Anterior cingulate cortex (tissue), 58 donors: ENCODE measurements at regions not wholly inside any gene's neighbourhood (a gene's known extent, or its start where the extent isn't known, plus 50 kb on each side); places are given as distances from the start of the nearest gene placed in this dataset.

ENCODE experiments used
- DNase-seq, 58 donors: peaks; one replicate each; lab custom pipeline; 2025; lab: John Stamatoyannopoulos, UW

DNA sequence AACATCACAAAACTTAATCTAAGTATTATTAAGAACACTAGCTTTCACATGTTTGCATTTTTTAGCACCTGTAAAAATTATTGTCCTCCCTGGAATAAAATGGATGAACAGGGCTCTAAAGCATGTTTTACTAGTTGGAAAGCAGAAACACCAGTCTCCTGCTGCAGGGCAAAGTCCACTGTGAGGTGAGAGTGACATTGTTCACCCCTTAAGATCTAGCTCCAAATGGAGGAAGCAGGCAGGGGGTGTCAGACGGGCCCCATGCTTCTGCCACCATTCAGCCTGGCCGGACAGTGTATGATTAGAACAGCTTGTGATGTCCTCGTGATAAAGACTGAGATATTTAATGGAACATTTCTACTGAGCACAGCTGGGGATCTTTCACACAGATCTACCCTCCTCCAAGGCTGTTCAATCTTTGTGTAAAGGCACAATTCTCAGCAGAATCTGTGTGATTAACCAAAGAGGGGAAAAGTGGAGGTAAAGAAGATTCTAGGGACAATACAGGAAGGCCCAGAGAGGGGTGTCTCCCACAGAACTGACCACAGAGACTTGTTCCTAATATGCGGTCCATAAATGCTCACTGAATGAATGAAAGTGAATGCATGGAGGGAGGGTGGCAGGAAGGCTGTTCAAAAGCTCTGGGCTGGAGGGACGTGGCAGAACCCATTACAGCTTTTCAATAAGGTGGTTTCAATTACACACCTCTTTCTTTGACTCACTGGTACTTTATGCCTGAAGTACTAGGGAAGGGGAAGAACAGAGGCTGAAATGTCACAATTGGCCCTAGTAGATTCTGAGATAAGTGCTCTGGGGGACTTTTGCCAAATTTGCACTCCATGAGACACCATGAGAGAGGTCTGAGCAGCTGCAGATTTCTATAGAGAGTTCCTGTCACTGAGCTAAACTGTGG lies 239.1 kb upstream of the ARHGAP20 start:
- DNase-seq = no peak

DNA sequence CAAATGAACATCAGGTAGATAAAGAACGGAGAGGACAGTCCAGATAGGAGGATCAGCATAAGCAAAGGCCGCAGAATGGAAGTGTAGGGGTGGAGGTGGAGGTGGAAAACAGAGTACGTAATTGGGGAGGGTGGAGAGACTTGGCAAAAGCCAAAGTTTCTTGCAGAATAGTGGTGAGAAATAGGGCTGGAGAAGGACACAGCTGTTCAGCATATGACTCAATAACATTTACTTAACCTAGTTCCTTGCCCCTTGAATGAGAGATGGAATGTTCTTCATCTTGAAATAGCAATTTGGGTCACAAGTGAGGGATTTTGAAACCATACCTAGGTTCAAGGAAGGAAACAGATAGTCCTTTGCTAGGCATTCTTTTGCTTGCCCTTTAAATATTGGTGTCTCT lies 235.9 kb upstream of the ARHGAP20 start:
- no peak for DNase-seq

DNA sequence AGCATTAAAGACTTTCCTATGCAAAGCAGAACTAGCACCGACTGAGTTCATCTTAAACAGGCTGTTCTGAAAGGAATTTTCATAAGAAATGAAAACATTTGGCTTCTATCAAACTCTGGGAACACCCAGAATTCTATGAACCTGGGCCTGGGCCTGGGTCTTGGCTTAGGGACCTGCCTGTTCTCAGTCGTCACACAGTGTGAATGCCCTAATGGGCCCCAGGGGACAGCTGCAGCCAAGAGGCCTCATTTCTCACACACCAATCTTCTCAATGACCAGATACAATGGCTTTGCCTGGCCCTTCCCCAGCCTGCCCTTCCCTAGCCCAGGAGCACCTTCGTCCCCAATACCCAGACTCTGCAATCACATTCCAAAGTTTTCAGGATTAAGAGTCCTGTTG lies 234.9 kb upstream of the ARHGAP20 start:
- no peak for DNase-seq

DNA sequence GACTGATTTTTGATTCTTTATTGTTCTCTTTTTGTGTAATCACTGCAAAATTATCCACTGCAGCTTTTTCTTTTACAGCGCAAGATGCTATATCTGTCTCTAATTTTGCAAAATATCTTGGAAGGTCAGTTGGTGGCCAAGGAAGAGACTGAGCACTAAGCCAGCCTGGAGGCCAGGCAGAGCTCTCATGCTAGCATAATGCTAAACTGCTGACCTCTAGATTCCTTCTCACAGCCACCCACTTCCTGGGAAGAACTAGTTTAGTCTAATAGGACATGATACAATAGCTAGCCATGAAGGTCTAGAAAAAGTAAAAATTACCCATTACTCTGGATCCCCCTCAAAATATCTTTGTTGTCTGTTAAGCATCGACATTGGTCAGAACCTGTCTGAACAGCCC lies 227.2 kb upstream of the ARHGAP20 start:
- no peak for DNase-seq

DNA sequence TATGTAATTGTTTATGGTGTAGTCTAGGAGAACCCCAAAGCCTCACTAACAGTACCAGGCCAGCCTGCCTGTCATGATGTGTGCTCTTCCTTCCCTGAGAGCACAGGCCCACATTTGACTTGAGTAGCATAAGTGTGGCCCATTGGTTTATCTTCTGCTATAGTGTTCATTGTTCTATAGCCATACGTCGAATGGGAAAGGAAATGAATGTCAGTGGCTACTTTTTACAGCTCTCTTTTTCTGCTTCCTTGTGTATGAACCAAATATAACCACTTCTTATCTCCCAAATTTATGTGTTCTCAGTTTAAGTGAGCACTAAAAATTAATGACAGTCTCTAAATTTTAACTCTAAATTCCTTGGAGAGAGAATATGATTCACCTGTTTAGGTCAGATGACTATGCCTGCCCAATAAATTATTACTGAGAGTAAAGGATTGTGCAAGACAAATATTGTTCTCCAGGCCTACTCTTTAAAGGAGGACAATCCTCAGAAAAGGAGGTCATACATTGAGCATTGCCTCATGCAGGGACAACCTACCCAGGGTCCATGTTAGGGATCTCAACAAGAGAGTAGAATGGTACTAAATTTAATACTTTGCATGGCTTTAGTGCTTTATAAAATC lies 222.9 kb upstream of the ARHGAP20 start:
- no peak for DNase-seq

DNA sequence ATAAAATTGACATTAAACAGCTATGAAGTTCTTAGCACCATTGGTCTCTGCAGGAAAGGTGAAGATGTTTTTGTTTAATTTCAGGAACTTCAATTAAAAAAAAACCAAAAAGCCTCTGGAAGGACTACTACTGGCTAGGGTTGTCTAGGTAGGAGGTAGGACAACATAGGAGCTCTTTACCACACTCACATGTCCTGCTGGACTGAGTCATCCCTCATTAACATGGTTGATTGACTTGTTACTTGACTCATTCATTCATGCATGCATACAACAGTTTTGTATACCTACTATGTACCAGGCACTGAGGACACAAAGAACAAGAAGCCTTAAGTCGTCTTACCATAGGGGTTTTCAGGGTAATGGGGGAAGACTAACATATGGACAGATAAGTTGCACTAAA lies 216.9 kb upstream of the ARHGAP20 start:
- DNase-seq = no peak

DNA sequence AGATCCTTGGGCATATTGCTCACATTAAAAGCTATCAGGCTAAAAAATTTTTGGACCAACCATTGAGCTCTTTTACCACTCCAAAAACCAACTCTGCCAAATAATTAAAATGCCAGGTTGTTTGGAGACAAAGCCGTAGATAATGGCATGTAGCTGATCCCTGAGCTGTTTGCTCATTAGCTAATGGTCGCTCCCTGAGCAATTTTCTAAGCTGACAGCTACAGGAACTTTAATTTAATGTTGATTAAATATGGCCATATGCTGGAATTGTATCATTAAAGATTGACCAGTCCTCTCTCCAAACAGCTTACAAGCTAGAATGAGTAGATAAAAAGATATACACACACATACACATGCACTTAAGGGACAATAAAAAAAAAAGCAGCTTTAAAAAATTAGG lies 216.2 kb upstream of the ARHGAP20 start:
- no peak for DNase-seq

DNA sequence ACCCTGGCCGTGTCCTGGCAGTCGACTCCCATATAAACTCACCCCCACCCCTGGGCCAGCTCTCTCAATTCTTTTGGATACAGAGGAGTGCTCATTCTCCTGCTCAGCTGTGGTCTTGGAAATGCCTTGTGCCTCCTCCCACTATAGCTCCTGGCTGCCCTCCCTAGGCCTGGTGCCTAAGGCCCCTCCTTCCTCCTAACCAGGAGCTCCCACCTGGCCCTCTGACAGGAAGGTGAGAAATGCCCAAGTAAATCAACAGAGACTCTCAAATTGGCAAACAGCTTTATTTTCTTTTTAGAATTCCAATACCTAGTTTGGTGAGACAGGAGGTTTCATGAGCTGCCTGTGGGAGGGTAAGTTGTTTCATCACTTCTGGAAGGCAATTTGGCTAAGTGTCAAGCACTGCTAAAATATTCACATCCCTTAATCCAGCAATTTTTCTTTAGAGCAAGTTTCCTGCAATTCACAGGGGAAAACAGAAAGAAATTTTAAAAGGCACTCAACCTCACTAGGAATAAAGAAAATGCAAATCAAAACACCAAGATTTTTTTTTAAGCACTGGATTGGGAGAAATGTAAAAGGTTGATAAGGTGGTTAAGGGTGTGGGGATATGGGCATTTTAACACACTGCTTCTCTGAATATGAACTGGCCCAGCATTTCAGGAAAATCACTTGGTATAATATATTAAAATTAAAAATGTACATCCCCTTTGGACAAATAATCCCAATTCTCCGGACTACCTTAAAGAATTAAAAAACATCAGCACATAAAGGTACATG lies 209.7 kb upstream of the ARHGAP20 start:
- peak in 6 of 58 donors; percentile 2 to 30 (median 12) for DNase-seq

DNA sequence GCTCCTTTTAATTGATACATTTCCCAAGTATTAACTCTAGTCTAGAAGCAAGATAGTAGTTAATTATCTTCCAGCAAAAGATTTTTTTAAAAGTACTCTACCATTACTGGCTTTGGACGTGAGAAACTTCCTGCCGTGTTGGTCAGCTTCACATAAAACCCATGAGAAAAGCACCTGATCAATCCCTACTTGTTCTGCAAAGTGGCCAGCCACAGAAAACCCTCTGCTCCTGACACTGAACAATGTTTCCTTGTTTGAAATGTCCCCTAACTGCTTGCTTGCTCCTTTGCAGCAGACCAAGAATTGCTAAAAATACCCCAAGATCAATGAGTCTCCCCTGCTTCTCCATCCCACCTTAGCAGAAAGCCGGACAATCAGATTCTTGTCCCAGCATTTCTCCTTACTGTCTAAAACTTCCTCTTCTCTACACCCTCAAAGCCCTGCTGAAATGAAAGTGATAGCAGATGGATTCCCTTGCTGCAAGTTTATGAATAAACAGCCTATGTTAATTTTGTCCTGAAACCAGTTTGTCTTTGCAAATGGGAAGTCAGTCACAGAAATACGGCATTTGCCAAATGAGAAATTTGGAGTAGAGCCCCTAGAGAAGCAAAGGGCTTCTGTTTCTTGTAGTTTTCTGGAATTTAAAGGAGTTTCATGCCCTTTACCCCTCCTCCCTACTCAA lies 207.1 kb upstream of the ARHGAP20 start:
- no peak for DNase-seq

DNA sequence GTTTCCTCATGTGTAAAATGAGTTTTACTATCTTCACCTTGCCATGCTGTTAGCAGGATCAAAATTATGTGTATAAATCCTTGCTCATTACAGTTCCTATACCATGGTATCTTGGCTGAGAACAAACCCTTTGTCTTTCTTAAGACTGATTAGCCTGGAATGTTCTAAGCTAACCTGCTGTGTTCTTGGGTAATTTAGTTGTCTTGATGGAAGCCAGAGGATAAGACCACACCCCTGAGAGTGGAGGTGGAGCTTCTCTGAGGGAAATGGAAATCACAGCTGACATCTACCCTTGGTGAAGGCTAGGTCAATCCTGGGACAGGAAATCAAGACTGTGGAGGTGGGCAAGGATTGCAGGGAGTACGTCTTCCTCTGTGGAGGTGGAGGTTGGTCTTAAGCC lies 206.1 kb upstream of the ARHGAP20 start:
- DNase-seq = no peak

DNA sequence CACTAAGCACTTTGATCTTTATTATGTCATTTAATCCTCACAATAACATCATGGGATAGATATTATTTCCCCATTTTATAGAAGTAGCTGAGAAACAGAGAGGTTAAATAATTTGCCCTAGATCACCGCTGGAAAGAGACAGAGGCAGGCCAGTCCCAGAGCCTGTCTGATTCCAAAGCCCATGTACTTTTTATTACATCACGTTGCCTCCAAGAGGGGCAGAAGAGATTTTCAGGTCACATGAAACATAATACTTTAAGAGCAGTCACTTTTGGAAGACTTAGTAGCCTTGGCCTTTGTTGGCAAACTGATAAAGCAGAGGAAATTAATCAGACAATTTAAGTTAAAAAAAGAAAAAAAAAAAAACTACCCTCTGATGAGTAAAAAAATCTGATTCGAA lies 200.2 kb upstream of the ARHGAP20 start:
- DNase-seq = no peak

DNA sequence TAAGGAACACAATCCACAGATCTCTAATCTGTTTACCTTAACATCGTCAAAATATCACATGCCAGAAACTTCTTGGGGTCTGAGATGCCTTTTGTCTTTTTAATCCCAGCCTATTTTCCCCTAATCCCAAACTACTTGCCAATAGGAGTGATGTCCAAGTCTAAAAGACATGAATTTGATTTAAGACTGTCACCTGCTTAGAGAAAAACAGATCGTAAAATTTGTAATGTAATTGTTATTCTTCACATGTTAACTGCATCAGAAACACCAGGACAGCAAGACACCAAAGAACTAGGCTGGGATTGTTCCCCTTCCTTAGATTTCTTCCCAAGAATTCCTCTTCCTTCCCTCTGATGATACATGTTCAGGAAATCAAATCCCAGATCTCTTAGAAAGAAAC lies 198.1 kb upstream of the ARHGAP20 start:
- no peak for DNase-seq

DNA sequence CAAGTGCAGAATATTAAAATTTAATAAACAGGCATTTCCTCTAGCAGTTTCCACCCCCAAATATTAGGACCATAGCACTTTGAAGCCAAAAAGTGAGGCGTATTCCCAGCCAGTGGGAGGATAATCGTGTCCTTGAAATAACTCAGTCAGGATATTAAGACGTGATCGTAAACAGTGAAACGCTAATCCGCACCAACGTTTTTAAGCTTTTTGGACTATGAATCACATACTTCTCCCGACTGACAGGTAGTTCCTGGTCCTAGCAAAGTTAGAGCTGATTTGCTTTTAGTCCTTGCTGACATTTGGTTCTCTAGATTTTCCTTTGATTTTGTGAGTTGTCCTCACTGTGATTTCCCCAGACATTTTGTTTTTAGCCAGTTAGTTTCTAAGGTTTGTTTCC lies 197.1 kb upstream of the ARHGAP20 start:
- DNase-seq = no peak

DNA sequence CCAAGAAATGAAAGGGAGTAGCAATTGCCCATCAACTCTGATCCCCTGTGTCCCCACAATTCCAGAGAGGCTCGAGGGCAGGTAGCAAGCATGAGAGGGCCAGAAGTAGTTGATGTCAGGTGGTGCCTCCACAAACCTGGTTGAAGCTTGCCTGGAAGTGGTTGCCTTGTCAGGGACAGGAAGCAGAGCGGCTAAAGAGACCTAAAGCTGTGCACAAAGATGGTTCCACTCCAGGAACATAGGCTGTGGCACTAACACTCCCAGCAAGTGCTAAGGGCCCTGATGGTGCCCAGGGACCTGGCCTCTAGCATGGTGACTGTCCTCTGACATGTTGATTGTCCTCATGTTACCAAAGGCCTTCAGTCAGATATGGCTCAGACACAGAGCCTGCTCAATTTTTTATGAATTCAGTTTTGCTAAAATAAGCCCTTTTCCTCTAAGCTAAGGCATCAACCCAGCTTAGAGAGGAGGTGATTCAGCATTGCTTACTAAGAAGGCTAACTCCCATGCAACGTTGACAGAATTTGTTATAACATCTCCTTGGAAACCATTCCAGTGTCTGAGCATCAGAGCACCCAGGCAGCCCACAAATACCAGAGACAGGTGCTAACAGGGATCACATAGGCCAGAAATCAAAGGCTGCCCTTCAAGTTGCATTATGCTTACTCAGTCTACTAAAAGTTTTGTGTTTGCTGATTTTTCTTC lies 196.3 kb upstream of the ARHGAP20 start:
- DNase-seq = peak in 2 of 58 donors; percentile 2 to 13

DNA sequence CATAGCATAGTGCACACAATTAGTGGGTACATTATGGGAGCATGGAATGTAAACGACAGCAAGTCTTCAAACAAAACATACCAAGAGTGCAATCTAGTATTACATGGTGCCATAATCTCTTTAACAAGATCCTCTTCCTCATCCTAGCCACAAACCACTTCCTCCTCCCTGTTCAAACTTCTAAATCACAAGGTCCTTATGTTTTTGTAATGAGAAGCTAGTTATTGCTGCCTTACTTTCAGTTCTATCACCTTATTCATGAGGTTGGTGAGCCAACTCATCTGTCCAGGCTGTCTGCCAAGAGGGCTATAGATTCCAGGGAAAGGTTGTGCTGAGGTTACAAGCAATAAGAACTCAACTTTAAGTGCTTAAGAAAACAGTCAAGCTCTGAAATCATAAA lies 195.4 kb upstream of the ARHGAP20 start:
- no peak for DNase-seq

DNA sequence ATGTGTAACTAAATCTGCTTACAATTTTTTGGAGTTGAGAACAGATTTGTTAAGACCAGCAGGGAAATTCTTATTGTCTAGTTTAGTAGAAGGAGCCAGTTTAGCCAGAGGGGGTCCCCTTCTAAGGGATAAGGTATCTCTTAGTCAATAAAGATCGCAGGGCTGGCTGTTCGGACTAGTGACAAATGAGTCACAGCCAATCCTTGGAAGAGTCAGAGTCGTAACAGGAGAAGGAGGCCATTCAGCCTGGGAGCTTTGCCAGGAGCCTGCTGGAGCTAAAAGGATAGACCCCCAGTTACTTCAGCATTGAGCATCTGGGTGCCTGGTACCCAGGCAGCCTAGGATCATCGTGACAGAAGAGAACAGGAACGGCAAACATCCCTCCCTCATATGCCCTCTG lies 191.6 kb upstream of the ARHGAP20 start:
- no peak for DNase-seq

DNA sequence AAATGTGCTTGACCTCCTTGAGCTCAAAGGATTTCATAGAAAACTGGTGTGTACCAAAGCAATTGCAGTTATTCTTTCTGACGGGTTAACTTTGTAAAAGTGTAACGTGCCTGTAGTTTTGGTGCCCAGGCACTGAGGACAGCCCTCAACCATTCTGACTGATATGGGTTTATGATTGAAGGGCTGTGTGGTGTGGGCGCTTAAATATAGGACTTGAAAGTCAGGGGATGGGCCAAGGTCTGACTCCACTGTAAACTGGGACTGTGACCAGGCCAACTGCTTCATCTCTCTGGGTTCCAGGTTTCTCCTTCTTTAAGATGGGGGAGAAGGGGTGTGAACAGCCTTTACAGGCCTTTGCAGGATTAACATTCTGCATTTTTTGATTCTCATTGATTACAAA lies 191.1 kb upstream of the ARHGAP20 start:
- DNase-seq = no peak

DNA sequence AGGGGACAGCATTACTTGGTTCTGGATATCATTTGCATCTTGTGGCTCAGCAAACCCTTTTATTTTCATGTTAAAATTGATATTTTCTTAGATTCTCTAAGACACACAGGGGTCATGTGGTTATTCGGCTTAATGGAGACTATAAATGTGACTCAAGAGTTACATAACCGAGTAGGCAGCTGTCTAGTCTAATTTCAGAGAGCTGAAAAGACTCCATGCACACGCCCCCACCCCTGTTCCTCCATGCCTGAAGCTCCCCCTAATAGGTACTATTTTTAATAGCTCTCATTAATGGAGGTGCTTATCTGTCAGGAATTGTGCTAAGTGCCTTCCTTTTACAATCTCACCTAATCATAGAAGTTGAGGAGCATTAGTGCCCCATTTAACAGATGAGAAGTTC lies 189.2 kb upstream of the ARHGAP20 start:
- DNase-seq = no peak

DNA sequence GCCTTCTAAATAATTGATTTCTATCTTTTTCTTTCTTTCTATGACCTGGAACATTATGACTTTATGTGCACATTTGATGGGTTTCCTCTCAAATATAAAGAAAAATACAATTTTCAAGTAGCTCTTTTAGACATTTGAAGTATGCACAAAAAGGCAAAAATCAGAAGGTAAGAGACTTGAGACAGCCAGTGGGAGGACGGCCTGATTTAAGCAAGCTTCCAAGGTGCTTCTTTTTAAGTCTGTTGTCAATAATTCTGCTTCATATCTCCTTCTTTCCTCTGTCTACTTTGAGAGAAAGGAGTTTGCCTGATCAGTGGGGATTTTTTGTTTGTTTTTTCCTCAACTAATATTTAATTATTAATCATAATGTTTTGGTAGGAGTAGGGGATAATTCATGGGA lies 188.2 kb upstream of the ARHGAP20 start:
- no peak for DNase-seq

DNA sequence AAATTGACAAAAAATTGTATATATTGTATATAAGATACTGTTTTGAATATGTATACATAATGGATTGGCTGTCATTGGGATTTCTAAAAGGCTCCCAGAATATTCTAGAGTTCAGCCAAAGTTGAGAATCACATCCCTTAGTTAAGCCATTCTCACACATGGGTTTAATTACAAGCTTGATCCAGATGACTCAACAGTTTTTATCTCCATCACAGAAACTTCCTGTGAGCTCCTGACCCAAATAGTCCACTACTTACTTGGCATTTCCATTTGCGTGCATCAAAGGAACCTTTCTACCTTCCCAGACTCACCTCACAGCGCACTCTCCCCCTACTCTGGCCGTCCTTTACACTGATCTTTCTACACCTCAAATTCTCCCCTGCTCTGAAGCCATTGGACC lies 184.8 kb upstream of the ARHGAP20 start:
- no peak for DNase-seq
